C1 segment of cervical spinal cord (tissue), 14 donors: ENCODE measurements at regions not wholly inside any gene's neighbourhood (a gene's known extent, or its start where the extent isn't known, plus 50 kb on each side); places are given as distances from the start of the nearest gene placed in this dataset.

ENCODE experiments used
- DNase-seq, 14 donors: peaks; one replicate each; lab custom pipeline; 2025; lab: John Stamatoyannopoulos, UW

- no peak for DNase-seq
These were observed 240.8 kb upstream of the TMPO start for GRCh38 chr12:98274430-98275130.

GRCh38 chr12:98275131-98275475 lies 240.3 kb upstream of the TMPO start:
- DNase-seq = no peak

- DNase-seq = no peak
These were observed 235.2 kb upstream of the TMPO start for GRCh38 chr12:98280152-98280551.

GRCh38 chr12:98280621-98281020 lies 234.8 kb upstream of the TMPO start:
- DNase-seq = no peak

GRCh38 chr12:98291828-98292227 lies 223.6 kb upstream of the TMPO start:
- DNase-seq = no peak

- DNase-seq = no peak
These were observed 221.2 kb upstream of the TMPO start for GRCh38 chr12:98294051-98294805.

GRCh38 chr12:98295681-98296080 lies 219.7 kb upstream of the TMPO start:
- DNase-seq = no peak

GRCh38 chr12:98296462-98297079 lies 218.8 kb upstream of the TMPO start:
- no peak for DNase-seq

GRCh38 chr12:98297538-98297937 lies 217.9 kb upstream of the TMPO start:
- no peak for DNase-seq

- DNase-seq = no peak
These were observed 207.2 kb upstream of the TMPO start for GRCh38 chr12:98308141-98308540.

GRCh38 chr12:98317939-98318899 lies 197.2 kb upstream of the TMPO start:
- no peak for DNase-seq

- DNase-seq = no peak
These were observed 195.5 kb upstream of the TMPO start for GRCh38 chr12:98319716-98320425.

- DNase-seq = no peak
These were observed 190.4 kb upstream of the TMPO start for GRCh38 chr12:98325003-98325402.

GRCh38 chr12:98328467-98328866 lies 186.9 kb upstream of the TMPO start:
- no peak for DNase-seq

- no peak for DNase-seq
These were observed 185.8 kb upstream of the TMPO start for GRCh38 chr12:98329589-98329988.

GRCh38 chr12:98332642-98333041 lies 182.7 kb upstream of the TMPO start:
- no peak for DNase-seq

- DNase-seq = no peak
These were observed 180.6 kb upstream of the TMPO start for GRCh38 chr12:98334768-98335167.

- DNase-seq = no peak
These were observed 174.4 kb upstream of the TMPO start for GRCh38 chr12:98341026-98341425.

- DNase-seq = no peak
These were observed 173.7 kb upstream of the TMPO start for GRCh38 chr12:98341732-98342131.

GRCh38 chr12:98343002-98343567 lies 172.3 kb upstream of the TMPO start:
- no peak for DNase-seq
